ENCODE measurements at regions not wholly inside any gene's neighbourhood (a gene's known extent, or its start where the extent isn't known, plus 50 kb on each side); places are given as distances from the start of the nearest gene placed in this dataset.

DNA sequence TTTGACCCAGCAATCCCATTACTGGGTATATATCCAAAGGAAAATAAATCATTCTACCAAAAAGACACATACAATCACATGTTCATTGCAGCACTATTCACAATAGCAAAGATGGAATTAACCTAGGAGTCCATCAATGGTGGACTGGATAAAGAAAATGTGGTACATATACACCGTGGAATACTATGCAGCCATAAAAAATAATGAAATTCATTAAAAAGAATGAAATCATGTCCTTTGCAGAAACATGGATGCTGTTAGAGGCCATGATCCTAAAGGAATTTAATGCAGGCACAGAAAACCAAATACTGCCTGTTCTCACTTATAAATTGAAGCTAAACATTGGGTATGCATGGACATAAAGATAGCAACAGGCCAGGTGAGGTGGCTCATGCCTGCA is 61.9 kb upstream of the BMP6 start:
- Histone ChIP-seq H3K4me1 (ENCODE audit: insufficient read depth, low read length, poor library complexity, severe bottlenecking) (no peaks in the 10 kb centered on the region), H4K20me1 (ENCODE audit: insufficient read depth, low read length) (no peaks in the 10 kb centered on the region), H3K9me2 (ENCODE audit: insufficient read depth, low read length) (no peaks in the 10 kb centered on the region), H3K36me3 (ENCODE audit: insufficient read depth, low read length) (no peaks in the 10 kb centered on the region), H3K4me3 (ENCODE audit: low read depth, low read length, poor library complexity, severe bottlenecking) (no peak overlapping the region), H2AFZ (ENCODE audit: low read length) (no peak overlapping the region), H3K27ac (ENCODE audit: low read depth, low read length, poor library complexity, severe bottlenecking) (no peak overlapping the region), H3K4me2 (ENCODE audit: low read length) (no peak overlapping the region), H3K79me2 (ENCODE audit: insufficient read depth, low read depth, low read length) (no peaks in the 10 kb centered on the region), H3K9me3 (ENCODE audit: low read length) (no peaks in the 10 kb centered on the region)
- no peak for DNase-seq (ENCODE audit: low spot score)
- intact Hi-C loops (cut with micrococcal nuclease; ENCODE audit: unreplicated experiment): no loop called here
- POLR2A ChIA-PET: no interaction called here
- no TSS peak for BruUV-seq (replicated peaks)
- CTCF ChIA-PET (ENCODE audit: unreplicated experiment): no interaction called here
- no peak for TF ChIP-seq EZH2phosphoT487 (IDR thresholded peaks at IDR 0.05; ENCODE audit: borderline replicate concordance, low read depth, low read length)

DNA sequence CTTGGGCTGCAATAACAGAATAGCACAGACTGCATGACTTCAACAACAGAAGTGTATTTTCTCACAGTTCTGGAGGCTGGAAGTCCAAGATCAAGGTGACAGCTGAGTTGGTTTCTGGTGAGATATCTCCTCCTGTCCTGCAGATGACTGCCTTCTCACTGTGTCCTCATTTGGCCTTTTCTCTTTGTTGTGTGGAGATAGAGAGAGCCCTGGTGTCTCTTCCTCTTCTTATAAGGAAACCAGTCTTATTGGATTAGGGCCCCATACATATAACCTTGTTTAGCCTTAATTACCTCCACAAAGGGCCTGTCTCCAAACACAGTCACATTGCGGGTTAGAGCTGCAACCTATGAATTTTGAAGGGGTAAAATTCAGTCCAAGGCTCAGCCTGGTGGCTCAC is 57.0 kb upstream of the BMP6 start:
- Histone ChIP-seq H3K9me3 (ENCODE audit: low read length) (no peaks in the 10 kb centered on the region), H4K20me1 (ENCODE audit: insufficient read depth, low read length) (no peaks in the 10 kb centered on the region), H3K4me1 (ENCODE audit: insufficient read depth, low read length, poor library complexity, severe bottlenecking) (no peaks in the 10 kb centered on the region), H3K36me3 (ENCODE audit: insufficient read depth, low read length) (no peaks in the 10 kb centered on the region), H3K4me3 (ENCODE audit: low read depth, low read length, poor library complexity, severe bottlenecking) (no peak overlapping the region), H3K4me2 (ENCODE audit: low read length) (no peak overlapping the region), H2AFZ (ENCODE audit: low read length) (no peak overlapping the region), H3K79me2 (ENCODE audit: insufficient read depth, low read depth, low read length) (no peaks in the 10 kb centered on the region), H3K9me2 (ENCODE audit: insufficient read depth, low read length) (no peaks in the 10 kb centered on the region), H3K27ac (ENCODE audit: low read depth, low read length, poor library complexity, severe bottlenecking) (no peak overlapping the region)
- CTCF ChIA-PET (ENCODE audit: unreplicated experiment): no interaction called here
- POLR2A ChIA-PET: no interaction called here
- no TSS peak for BruUV-seq (replicated peaks)
- intact Hi-C loops (cut with micrococcal nuclease; ENCODE audit: unreplicated experiment): no loop called here
- TF ChIP-seq, protein P1, sequence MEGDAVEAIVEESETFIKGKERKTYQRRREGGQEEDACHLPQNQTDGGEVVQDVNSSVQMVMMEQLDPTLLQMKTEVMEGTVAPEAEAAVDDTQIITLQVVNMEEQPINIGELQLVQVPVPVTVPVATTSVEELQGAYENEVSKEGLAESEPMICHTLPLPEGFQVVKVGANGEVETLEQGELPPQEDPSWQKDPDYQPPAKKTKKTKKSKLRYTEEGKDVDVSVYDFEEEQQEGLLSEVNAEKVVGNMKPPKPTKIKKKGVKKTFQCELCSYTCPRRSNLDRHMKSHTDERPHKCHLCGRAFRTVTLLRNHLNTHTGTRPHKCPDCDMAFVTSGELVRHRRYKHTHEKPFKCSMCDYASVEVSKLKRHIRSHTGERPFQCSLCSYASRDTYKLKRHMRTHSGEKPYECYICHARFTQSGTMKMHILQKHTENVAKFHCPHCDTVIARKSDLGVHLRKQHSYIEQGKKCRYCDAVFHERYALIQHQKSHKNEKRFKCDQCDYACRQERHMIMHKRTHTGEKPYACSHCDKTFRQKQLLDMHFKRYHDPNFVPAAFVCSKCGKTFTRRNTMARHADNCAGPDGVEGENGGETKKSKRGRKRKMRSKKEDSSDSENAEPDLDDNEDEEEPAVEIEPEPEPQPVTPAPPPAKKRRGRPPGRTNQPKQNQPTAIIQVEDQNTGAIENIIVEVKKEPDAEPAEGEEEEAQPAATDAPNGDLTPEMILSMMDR (conservative IDR thresholded peaks at IDR 0.05; ENCODE audit: low read length): no peak
- TF ChIP-seq EZH2phosphoT487 (IDR thresholded peaks at IDR 0.05; ENCODE audit: borderline replicate concordance, low read depth, low read length): no peak
- DNase-seq (ENCODE audit: low spot score): no peak

DNA sequence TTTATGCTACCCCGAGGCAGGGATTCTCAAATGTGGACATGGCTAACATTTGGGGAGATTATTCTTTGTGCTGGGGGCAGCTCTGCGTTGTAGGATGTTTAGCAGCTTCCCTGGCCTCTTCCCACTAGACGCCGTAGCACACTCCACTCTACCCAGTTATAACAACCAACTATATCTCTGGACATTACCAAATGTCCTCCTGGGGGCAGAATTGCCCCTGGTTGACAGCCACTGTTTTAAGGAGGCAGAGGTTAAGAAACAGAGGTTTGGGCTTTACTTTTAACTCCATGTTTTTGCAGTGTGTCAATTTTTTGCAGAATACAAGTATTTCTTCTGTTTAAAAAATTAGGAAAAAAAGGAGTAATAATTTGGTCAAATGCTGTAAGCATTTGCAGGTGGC is 56.2 kb upstream of the BMP6 start:
- TF ChIP-seq, protein P1 (conservative IDR thresholded peaks at IDR 0.05; ENCODE audit: low read length): 0 out of 2 replicates have a peak, but pooled peaks have one; percentile 22
- no peak for TF ChIP-seq EZH2phosphoT487 (IDR thresholded peaks at IDR 0.05; ENCODE audit: borderline replicate concordance, low read depth, low read length)
- no peaks in the 10 kb centered on the region for H3K36me3 ChIP-seq (ENCODE audit: insufficient read depth, low read length)
- H3K9me3 ChIP-seq (ENCODE audit: low read length): no peaks in the 10 kb centered on the region
- ChIA-PET CTCF (ENCODE audit: unreplicated experiment) (no interaction called here), POLR2A (no interaction called here)
- no TSS peak for BruUV-seq (replicated peaks)
- H3K4me3 ChIP-seq (ENCODE audit: low read depth, low read length, poor library complexity, severe bottlenecking): no peak overlapping the region
- H3K79me2 ChIP-seq (ENCODE audit: insufficient read depth, low read depth, low read length): no peaks in the 10 kb centered on the region
- intact Hi-C loops (cut with micrococcal nuclease; ENCODE audit: unreplicated experiment): no loop called here
- H3K4me1 ChIP-seq (ENCODE audit: insufficient read depth, low read length, poor library complexity, severe bottlenecking): no peaks in the 10 kb centered on the region
- no peaks in the 10 kb centered on the region for H3K9me2 ChIP-seq (ENCODE audit: insufficient read depth, low read length)
- H2AFZ ChIP-seq (ENCODE audit: low read length): no peak overlapping the region
- no peaks in the 10 kb centered on the region for H4K20me1 ChIP-seq (ENCODE audit: insufficient read depth, low read length)
- H3K27ac ChIP-seq (ENCODE audit: low read depth, low read length, poor library complexity, severe bottlenecking): no peak overlapping the region
- no peak overlapping the region for H3K4me2 ChIP-seq (ENCODE audit: low read length)
- DNase-seq (ENCODE audit: low spot score): no peak

Data from OCI-LY7 (cell line).